ENCODE measurements at regions not wholly inside any gene's neighbourhood (a gene's known extent, or its start where the extent isn't known, plus 50 kb on each side); places are given as distances from the start of the nearest gene placed in this dataset.
"Not testable (repeated sequence)": the region's sequence is repeated elsewhere in the genome, so short reads cannot be mapped to it uniquely, and the experiment has no call there.

DNA sequence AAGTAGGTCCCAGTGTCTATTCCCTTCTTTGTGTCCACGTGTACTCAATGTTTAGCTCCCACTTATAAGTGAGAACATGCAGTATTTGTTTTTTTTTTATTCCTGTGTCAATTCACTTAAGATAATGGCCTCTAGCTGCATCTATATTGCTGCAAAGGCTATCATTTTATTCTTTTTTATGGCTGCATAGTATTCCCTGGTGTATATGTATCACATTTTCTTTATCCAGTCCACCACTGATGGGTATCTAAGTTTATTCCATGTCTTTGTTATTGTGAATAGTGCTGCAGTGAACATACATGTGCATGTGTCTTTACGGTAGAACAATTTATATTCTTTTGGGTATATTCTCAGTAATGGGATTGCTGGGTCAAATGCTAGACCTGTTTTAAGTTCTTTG, 329.4 kb downstream of the MEX3B start:
- not testable (repeated sequence) for DNase-seq

DNA sequence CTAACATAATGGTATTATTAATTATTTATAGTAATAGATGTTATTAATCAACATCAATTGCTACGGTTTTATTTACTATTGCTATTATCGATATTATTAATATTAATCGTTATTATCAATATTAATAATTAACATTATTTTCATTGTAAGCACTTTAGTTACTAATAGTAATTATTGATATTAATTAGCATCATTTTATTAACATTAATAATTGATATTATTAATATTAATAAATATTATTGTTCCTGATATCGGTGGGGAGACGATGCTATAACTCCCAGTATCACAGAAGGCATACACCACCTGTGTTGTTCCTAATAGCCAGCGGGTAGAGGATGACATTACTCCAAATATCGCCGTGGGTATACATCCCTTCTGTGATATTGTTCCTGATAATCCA, 335.5 kb downstream of the MEX3B start:
- no peak for DNase-seq

DNA sequence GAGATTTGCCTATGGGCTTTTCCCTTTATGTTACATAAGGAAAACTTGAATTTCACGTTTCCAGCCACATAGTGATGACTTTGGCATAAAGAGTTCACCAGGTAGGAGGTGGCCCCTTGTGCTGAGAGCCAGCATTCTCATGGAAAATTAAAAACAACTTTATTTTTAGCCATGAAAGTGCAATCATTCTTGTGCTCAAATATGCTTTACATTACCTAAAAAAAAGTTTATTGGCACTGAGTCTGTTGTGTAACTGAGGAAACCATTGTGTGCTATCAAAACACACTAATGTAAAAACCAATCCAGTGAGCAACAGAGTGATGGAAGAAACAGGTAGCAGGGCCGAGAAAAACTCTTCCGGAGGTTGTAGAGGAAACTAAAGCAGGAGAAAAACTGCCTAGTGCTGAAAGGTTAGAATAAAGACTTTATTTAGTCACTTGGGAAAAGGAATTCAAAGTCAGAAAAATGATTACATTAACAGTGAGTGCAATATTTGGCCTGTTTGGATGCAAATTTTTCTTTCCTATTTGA, 332.9 kb upstream of the TMC3 start:
- DNase-seq: peak; percentile 37

DNA sequence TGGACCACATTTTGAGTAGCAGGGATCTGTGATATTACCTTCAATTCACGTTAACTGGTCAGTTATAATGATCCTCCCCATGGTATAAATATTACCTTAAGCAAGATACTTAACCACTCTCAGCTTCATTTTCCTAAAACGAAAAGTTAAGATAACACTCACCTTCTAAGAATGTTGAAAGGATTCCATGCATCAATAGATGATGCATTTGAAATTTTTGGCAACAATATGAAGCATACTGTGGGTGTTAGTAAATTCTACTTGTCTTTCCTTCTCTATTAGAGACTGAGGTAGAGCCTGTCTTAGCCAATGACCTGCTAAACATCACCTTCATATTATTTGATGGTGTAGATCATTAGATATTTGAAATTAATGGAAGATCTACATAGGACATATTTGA, 331.7 kb upstream of the TMC3 start:
- DNase-seq: not testable (repeated sequence)

DNA sequence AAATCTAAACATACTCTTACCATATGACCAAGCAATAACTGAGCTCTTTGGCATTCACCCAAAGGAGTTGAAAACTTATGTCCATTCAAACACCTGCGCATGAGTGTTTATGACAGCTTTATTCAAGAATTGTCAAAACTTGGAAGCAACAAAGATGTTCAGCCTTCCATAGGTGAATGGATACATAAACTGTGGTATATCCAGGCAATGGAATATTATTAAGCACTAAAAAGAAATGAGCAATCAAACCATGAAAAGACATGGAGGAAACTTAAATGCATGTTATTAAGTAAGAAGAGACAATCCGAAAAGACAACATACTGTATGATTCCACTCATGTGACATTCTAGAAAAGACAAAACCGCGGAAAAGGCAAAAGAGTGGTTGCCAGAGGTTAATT, 312.0 kb upstream of the TMC3 start:
- DNase-seq: no peak

DNA sequence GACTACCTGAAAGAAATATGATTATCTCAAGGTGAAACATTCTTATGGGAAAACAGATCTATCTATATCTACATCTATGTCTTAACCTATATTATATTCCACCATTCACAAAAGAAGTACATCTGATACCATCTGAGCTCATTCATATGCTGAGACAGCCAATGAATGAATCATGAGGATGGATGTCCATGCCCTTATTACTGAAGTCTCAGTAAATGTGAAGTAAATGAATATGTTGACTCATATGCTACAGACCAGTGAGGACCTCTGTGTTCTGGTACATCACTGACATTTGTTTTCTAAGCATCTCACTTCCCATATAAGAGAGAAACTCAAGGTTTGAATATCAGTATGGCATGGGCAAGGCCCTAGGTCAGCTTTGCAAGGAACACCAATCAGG, 311.2 kb upstream of the TMC3 start:
- no peak for DNase-seq

DNA sequence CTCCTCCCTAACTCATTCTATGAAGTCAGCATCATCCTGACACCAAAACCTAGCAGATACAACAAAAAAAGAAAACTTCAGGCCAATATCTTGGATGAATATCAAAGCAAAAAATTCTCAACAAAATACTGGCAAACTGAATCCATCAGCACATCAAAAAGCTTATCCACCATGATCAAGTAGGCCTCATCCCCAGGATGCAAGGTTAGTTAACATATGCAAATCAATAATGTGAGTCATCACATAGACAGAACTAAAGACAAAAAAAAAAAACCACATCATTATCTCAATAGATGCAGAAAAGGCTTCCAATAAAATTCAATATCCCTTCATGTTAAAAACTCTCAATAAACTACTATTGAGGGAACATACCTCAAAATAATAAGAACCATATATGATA, 306.8 kb upstream of the TMC3 start:
- no peak for DNase-seq

DNA sequence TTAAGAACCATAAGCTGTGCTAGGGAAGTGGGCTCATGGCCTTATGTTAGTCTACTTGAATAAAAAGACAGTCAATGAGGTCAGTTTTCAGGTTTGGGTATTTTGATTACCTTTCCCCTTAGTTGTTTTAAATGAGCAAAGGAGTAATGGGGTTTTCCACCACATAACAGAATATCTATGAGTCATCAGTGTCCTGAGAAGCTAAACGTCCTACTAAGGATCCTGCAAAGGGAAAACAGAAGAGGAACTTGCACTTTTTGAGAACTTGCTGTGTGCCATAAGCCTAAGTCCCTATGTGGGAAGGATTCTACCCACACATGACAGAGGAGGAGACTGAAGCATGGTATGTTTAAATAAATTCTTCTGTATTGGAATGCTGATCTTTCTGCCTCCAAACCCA, 292.8 kb upstream of the TMC3 start:
- DNase-seq: no peak

DNA sequence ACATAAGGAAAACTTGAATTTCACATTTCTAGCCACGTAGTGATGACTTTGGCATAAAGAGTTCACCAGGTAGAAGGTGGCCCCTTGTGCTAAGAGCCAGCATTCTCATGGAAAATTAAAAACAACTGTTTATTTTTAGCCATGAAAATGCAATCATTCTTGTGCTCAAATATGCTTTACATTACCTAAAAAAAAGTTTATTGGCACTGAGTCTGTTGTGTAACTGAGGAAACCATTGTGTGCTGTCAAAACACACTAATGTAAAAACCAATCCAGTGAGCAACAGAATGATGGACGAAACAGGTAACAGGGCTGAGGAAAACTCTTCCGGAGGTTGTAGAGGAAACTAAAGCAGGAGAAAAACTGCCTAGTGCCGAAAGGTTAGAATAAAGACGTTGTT, 287.0 kb upstream of the TMC3 start:
- peak; percentile 41 for DNase-seq

DNA sequence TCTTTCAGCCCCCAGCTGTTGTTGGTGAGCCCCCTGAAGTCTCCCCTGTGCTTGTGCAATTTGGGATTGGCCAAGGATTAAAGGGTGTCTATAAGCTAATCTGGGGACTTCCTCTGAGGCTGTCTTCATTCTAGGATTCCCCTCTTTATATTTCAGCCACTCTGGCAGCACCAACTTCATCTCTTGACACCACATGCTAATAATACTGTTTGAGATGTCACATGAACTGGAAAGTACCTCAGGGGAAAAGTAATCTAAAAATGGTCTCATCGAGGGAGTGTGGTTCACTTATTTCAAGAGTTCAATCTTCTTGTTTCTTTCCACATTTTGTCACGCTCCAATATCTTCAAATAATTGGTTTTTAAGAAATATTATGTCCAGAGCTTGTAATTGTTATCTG, 279.2 kb upstream of the TMC3 start:
- no peak for DNase-seq

DNA sequence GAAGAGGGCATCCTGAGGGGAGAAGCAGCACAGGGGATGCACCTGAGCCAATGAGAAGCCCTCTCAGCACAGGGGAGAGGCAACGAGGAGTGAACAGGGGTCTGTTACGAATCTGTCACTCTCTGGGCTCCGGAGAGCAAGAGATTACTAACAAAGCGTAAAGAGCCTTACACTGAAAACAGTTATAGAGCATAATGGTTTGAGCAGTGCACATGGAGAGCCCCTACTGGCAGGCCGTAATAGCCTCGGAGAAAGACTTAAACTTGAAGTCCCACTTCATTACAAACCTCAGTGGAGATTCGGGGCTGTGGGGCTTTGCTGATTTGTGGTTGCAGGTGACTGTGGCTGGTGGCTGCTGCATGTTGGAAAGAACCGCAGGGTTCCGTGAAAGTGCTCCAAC, 271.5 kb upstream of the TMC3 start:
- DNase-seq: no peak

DNA sequence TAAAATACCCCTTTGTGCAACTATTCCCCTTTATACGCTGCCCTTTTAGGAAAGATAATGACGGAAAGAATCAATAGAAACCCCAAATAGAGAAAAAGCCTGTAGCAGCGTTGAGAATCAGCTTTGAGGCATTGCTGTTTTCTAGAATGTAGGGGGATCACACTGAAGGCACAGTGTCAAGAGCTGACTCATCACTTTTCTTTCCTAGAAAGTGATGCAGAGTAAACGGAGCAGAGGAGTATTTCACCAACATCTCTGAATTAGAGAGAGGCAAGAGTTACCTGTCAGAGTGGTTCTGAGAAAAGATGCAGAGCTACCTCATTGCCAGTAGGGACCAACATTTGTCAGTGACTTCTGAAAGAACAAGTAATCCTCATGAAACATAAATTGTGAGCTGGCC, 269.8 kb upstream of the TMC3 start:
- DNase-seq: no peak

DNA sequence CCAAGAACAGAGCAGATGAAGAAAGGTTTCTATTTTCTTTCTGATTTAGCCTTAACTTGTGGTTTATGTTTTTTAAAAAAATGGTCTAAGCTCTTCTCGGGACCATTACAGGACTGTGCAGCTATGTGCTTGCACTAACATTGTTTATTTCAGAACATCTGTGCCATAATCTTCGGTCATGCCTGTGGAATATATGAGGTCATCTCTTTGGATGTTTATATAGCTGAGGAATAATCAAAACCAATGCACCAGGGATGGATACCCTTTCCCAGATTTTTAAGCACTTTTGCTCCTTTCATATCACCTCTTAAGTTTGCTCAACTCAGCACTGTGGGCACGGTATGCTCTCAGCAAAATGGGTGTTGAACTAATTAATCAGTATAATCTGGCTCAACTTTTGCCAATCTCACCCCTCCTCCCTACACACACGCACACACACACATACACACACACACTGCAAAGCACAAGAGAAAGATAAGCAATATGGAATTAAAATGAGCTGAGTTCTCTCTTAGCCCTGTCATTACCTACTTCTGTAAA, 268.5 kb upstream of the TMC3 start:
- DNase-seq: peak; percentile 98

DNA sequence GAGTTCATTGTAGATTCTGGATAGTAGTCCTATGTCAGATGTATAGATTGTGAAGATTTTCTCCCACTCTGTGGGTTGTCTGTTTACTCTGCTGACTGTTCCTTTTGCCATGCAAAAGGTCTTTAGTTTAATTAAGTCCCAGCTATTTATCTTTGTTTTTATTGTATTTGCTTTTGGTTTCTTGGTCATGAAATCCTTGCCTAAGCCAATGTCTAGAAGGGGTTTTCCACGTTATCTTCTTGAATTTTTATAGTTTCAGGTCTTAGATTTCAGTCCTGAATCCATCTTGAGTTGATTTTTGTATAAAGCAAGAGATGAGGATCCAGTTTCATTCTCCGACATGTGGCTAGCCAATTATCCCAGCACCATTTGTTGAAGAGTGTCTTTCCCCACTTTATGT, 262.1 kb upstream of the TMC3 start:
- not testable (repeated sequence) for DNase-seq

DNA sequence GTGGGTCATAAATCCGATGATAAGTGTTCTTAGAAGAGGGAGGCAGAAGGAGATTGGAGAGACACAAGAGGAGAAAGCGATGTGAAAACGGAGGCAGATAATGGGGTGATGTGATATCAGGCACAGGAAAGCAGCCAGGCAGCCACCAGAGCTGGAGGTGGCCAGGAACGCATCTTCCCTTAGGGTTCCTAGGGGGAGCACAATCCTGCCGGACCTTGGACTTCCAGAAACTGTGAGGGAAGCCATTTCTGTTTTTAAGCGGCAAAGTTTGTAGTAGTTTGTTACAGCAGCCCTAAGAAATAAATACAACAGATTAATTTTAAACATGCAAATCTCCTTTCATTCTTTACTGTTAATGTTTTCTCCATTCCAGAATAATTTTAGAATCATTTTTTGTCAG, 259.9 kb upstream of the TMC3 start:
- no peak for DNase-seq

DNA sequence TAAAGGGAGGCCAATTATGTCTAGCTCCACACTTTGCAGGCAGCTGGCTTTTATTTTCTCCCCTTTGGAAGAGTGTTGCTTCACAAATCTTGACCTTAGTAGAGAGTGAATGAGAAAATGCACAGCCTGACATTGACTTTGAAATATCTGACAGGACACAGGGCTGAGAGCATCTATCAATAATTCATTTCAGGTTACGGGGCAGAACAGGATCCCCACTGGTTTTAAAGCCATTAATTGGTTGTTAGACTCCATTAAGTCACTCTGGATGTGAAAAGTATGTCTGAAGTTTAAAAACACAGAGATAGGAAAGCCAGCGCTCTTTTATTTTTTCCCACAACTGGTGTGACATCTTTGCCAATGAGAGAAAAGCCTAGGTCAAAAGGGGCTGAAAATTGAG, 251.9 kb upstream of the TMC3 start:
- DNase-seq: no peak

DNA sequence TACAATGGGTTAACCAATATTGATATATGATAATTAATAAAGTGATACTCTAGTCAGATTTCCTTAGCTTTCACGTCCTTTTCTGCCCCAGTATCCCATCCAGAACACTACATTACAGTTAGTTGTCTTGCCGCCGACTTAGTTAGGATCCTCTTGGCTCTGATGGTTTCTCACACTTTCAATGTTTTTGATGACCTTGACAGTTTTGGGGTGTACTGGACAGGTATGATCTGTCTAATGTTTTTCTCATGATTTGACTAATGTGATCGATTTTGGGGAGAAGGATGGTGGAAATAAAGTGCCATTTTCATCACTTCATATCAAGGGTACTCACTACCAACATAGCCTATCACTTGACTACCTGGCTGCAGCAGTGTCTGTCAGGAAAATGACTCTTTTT, 245.0 kb upstream of the TMC3 start:
- no peak for DNase-seq

DNA sequence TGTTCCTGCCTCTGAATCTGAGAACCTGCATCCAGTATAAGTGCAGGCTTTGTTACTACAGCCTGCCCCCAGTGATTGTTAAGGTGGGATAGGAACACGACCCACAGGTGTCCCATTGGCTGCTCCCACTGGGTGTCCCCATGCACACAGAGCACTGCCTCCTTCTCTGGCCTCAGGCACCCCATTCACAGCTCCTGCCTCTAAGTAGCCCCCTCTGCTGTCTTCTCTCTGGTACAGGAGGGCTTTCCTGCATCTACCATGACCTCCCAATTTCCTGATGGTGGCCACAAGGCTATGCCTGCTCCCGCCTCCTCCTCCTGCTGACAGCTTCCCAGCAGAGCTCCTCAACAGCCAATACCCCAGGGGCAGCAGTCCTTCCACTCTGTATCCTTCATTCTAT, 238.6 kb upstream of the TMC3 start:
- DNase-seq: no peak

DNA sequence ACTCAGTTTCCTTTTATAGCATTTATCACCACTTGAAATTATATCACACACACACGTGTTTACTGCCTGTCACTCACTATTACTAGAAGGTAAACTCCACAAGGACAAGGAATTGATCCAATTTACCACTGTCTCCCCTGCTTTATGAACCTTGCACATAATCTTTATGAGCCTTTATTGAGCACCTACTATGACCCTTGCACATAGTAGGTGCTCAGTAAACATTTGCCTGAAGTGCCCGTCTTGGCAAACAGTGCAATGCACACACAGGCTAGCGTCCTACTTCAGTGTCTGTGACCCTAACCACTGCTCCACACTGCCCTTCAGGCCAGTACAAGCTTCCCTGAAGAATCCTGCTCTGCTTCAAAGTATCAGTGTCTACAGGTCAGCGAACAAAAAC, 237.7 kb upstream of the TMC3 start:
- DNase-seq: no peak

DNA sequence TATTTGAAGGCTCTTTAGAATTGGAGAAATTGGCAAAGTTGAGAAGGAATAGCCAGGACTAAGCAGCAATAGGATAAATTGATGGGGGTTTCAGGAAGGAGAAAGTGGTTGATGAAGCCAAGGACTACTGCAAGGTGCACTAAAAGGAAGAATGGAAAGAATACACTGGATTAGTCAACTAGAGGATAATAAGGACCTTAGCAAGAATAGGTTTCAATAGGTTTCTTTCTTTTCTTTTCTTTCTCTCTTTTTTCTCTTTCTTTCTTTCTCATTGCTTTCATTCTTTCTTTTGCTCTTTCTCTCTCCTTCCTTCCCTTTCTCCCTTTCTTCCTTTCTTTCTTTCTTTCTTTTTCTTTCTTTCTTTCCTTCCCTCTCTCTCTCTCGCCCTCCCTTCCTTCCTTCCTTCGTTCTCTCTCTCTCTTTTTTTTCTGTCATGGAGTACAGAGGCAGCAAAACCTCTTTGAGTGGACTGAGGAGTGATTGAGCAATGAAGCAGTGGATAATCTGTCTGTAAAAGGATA, 234.4 kb upstream of the TMC3 start:
- DNase-seq: no peak

DNA sequence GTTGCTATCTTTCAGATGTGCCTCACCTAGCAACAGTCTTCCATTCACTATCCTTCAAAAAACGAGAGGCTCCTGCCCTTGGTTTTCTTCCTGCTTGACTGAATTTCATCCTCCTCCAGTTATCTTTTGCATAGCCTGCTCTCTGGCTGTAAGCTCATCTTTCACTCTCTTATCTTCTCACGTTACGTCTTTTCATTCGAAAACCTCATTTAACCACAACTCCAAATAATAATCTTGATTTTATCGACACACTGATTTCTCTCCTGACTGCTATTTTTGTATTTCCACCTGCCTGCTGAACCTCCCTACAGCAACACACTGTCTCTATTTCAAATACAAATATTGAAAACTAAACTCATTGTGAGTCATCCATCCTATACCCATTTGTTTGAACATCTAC, 230.7 kb upstream of the TMC3 start:
- no peak for DNase-seq

DNA sequence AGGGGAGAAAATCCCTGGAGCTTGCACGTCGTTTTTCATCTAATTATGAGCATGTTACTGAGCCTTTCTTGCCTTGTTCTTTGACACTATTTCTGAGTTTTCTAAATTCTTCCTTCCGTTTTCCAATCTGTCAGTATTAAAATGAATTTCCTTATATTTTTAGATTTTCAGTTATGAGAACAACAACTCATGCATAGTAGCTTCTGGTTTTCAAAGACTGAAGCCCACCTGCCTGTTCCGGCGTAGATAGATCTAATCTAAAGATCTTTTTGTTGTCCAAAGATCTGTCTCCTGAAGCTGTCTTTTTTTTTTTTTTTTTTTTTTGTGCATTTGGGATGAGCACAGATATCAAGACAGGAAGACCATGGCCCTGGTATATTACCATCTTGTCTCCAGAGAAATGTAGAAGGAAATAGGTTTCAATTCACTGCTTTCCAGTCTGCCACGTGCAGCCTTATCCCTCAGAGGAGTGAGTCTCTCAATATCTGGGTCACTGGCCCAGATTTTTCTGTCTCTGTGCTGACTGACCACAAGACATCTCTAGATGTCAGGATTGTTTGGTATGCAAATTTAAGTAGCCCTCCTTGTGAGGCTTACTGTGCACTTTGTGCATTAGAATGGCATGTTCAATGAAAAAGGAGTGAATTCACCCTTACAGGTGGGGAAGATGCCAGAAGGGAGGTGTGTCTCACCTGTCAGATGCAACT, 222.3 kb upstream of the TMC3 start:
- no peak for DNase-seq

DNA sequence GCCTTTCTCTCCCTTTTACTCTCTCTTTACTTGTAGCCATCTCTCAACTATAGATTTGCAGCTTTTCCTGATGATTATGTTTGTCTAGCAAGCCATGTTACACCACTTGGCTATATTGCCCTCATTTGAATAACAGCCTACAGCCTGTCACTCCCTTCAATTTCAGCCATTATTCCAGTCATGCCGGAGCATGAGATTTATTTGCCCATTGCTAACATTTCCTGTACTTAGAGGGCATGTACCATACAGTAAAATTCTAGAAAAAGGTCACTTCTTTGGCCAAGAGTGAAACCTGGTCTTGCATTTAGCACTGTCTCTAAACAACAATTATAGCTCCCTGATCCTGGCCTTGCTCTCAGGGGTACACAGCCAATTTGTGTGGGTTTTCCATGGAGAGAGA, 221.7 kb upstream of the TMC3 start:
- no peak for DNase-seq

DNA sequence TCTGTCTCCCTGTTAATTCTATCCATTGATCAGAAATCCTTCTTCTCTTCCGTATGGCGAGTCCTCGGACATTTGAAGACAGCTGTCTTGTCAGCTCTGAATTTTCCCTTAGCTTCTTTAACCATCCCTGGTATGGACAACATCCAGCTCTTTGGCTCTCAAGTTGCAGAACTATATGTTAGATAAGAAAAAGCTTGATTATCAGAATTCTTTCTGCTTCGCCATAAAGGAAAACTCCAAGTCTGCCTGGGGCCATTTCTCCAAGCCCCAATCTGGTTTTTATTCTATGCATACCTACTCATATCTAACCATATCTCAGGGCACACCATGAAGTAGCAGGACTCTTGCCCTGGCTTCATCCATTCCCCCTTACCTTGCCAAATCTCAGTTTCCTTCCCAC, 215.7 kb upstream of the TMC3 start:
- no peak for DNase-seq

Data from skin of body (tissue), 1 donor.